ENCODE measurements at regions not wholly inside any gene's neighbourhood (a gene's known extent, or its start where the extent isn't known, plus 50 kb on each side); places are given as distances from the start of the nearest gene placed in this dataset.

GRCh38 chr5:74240783-74241750 lies 399.5 kb downstream of the ENC1 start:
- Histone ChIP-seq H3K9me3 (ENCODE audit: insufficient read depth, low read length, severe bottlenecking) (no peaks in the 10 kb centered on the region), H3K36me3 (ENCODE audit: insufficient read depth, low read length) (no peaks in the 10 kb centered on the region), H3K9ac (ENCODE audit: low read depth, low read length) (no peak overlapping the region), H3K27ac (ENCODE audit: low read length) (no peak overlapping the region), H3K27me3 (ENCODE audit: insufficient read depth, low read length, poor library complexity) (no peaks in the 10 kb centered on the region), H3K4me1 (ENCODE audit: insufficient read depth, low read length) (no peaks in the 10 kb centered on the region), H3K79me2 (ENCODE audit: insufficient read depth, low read length) (no peaks in the 10 kb centered on the region), H3K4me2 (ENCODE audit: insufficient read depth, low read length) (no peak overlapping the region), H3K4me3 (ENCODE audit: low read depth in 1 of 2, low read length in 2 of 2) (no peak overlapping the region), H4K20me1 (ENCODE audit: insufficient read depth, low read length) (no peaks in the 10 kb centered on the region), H2AFZ (ENCODE audit: low read depth, low read length) (no peak overlapping the region)
- DNase-seq (no peak), ATAC-seq (ENCODE audit: insufficient read depth, low read depth) (no peak)
- TF ChIP-seq EZH2 (IDR thresholded peaks at IDR 0.05; ENCODE audit: borderline replicate concordance, low read depth, low read length, severe bottlenecking) (no peak), CTCF (IDR thresholded peaks at IDR 0.05; ENCODE audit: borderline replicate concordance, extremely low read depth, low read length, poor library complexity, severe bottlenecking) (no peak)

DNA sequence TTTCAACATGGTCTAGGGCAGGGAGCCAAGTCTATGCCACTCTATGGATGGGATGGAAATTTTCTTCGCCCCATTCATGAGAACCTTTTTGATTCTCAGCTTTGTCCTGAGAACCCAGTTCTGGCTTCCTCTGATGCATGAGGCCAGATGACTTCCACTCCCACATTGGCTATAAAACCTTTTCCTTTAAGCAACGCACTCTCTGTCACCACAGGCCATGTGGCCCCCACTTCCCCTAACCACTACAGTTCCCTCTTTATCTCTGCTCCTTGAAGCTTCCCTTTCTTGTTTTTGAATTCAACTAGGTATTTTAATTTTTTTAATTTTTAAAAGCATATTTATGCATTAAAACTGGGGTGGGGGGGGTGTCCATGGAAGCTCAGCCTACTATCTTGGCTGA lies 401.3 kb downstream of the ENC1 start:
- H3K9ac ChIP-seq (ENCODE audit: low read depth, low read length), result no peak overlapping the region
- no peaks in the 10 kb centered on the region for H3K9me3 ChIP-seq (ENCODE audit: insufficient read depth, low read length, severe bottlenecking)
- no peak overlapping the region for H3K27ac ChIP-seq (ENCODE audit: low read length)
- no peak overlapping the region for H3K4me3 ChIP-seq (ENCODE audit: low read depth in 1 of 2, low read length in 2 of 2)
- no peaks in the 10 kb centered on the region for H3K79me2 ChIP-seq (ENCODE audit: insufficient read depth, low read length)
- no peaks in the 10 kb centered on the region for H3K4me1 ChIP-seq (ENCODE audit: insufficient read depth, low read length)
- H2AFZ ChIP-seq (ENCODE audit: low read depth, low read length), result no peak overlapping the region
- no peak for TF ChIP-seq CTCF (IDR thresholded peaks at IDR 0.05; ENCODE audit: borderline replicate concordance, extremely low read depth, low read length, poor library complexity, severe bottlenecking)
- TF ChIP-seq EZH2 (IDR thresholded peaks at IDR 0.05; ENCODE audit: borderline replicate concordance, low read depth, low read length, severe bottlenecking), result no peak
- H3K36me3 ChIP-seq (ENCODE audit: insufficient read depth, low read length), result no peaks in the 10 kb centered on the region
- DNase-seq, result no peak
- ATAC-seq (ENCODE audit: insufficient read depth, low read depth), result no peak
- no peaks in the 10 kb centered on the region for H4K20me1 ChIP-seq (ENCODE audit: insufficient read depth, low read length)
- no peak overlapping the region for H3K4me2 ChIP-seq (ENCODE audit: insufficient read depth, low read length)
- no peaks in the 10 kb centered on the region for H3K27me3 ChIP-seq (ENCODE audit: insufficient read depth, low read length, poor library complexity)

- H3K36me3 ChIP-seq (ENCODE audit: insufficient read depth, low read length), result no peaks in the 10 kb centered on the region
- no peak for DNase-seq
- H3K9me3 ChIP-seq (ENCODE audit: insufficient read depth, low read length, severe bottlenecking), result no peaks in the 10 kb centered on the region
- no peak for ATAC-seq (ENCODE audit: insufficient read depth, low read depth)
- H3K4me1 ChIP-seq (ENCODE audit: insufficient read depth, low read length), result no peaks in the 10 kb centered on the region
- H3K4me2 ChIP-seq (ENCODE audit: insufficient read depth, low read length), result no peak overlapping the region
- H3K9ac ChIP-seq (ENCODE audit: low read depth, low read length), result no peak overlapping the region
- no peaks in the 10 kb centered on the region for H4K20me1 ChIP-seq (ENCODE audit: insufficient read depth, low read length)
- H2AFZ ChIP-seq (ENCODE audit: low read depth, low read length), result no peak overlapping the region
- H3K27ac ChIP-seq (ENCODE audit: low read length), result no peak overlapping the region
- H3K27me3 ChIP-seq (ENCODE audit: insufficient read depth, low read length, poor library complexity), result no peaks in the 10 kb centered on the region
- no peak for TF ChIP-seq CTCF (IDR thresholded peaks at IDR 0.05; ENCODE audit: borderline replicate concordance, extremely low read depth, low read length, poor library complexity, severe bottlenecking)
- no peak for TF ChIP-seq EZH2 (IDR thresholded peaks at IDR 0.05; ENCODE audit: borderline replicate concordance, low read depth, low read length, severe bottlenecking)
- no peak overlapping the region for H3K4me3 ChIP-seq (ENCODE audit: low read depth in 1 of 2, low read length in 2 of 2)
- no peaks in the 10 kb centered on the region for H3K79me2 ChIP-seq (ENCODE audit: insufficient read depth, low read length)
Observed at GRCh38 chr5:74237571-74238145, 402.9 kb downstream of the ENC1 start.
